ENCODE measurements at regions not wholly inside any gene's neighbourhood (a gene's known extent, or its start where the extent isn't known, plus 50 kb on each side); places are given as distances from the start of the nearest gene placed in this dataset.

DNA sequence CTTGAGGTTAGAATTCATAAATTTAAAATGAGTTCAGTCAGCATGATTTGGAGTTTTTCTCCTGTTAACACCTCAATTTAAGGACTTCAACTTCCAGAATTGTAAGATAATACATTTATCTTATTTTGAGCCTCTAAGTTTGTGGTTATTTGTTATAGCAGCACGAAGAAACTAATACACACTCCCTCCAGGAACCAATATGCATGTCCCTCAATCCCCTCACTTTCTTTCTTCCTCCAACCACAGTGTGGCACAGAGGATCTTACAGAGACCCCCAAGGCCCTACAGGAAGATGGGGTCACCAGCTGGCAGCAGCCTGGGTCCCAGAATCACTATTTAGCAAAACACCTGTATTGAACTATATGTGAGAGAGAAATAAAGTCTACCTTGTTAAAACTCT is 242.0 kb downstream of the RAD51AP2 start:
- TF ChIP-seq, protein P1, sequence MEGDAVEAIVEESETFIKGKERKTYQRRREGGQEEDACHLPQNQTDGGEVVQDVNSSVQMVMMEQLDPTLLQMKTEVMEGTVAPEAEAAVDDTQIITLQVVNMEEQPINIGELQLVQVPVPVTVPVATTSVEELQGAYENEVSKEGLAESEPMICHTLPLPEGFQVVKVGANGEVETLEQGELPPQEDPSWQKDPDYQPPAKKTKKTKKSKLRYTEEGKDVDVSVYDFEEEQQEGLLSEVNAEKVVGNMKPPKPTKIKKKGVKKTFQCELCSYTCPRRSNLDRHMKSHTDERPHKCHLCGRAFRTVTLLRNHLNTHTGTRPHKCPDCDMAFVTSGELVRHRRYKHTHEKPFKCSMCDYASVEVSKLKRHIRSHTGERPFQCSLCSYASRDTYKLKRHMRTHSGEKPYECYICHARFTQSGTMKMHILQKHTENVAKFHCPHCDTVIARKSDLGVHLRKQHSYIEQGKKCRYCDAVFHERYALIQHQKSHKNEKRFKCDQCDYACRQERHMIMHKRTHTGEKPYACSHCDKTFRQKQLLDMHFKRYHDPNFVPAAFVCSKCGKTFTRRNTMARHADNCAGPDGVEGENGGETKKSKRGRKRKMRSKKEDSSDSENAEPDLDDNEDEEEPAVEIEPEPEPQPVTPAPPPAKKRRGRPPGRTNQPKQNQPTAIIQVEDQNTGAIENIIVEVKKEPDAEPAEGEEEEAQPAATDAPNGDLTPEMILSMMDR (IDR thresholded peaks at IDR 0.05): no peak
- no peak for TF ChIP-seq POLR2A (IDR thresholded peaks at IDR 0.05)
- no peak for TF ChIP-seq EP300 (IDR thresholded peaks at IDR 0.05)
